GM12878 (cell line): ENCODE measurements at regions not wholly inside any gene's neighbourhood (a gene's known extent, or its start where the extent isn't known, plus 50 kb on each side); places are given as distances from the start of the nearest gene placed in this dataset.

ENCODE experiments used
- ATAC-seq: fragments of 200-7000 bp; cut with Tn5 transposase; 3 replicates; pipeline ENCODE4 v1.9.1; 2020; ENCODE audit warnings: mild to moderate bottlenecking, moderate library complexity
- BruUV-seq: library from RNA; stranded (reverse); fragments of 400-500 nt; replicated peaks from 2 replicates; lab custom pipeline; 2021; lab: Mats Ljungman, UMichigan
- CTCF ChIA-PET: fragments of 300-600 bp; sonication (Branson Sonifier 250); formaldehyde crosslinking; extraction: SDS; loops from one replicate; lab custom pipeline; 2021; ENCODE audit warnings: inconsistent platforms; lab: Yijun Ruan, JAX
- POLR2A ChIA-PET: fragments of 350-600 bp; formaldehyde crosslinking; extraction: SDS; loops from one replicate; lab custom pipeline; 2021; ENCODE audit warnings: inconsistent platforms; lab: Charles Lee
- RAD21 ChIA-PET: fragments of 300-600 bp; sonication (Branson Sonifier 250); formaldehyde crosslinking; loops from one replicate; lab custom pipeline; 2023; ENCODE audit warnings: antibody characterized with exemption; ENCODE audit not compliant: unreplicated experiment; lab: Charles Lee
- SMC1A ChIA-PET: fragments of 300-600 bp; sonication (Branson Sonifier 250); formaldehyde crosslinking; loops from one replicate; lab custom pipeline; 2023; ENCODE audit not compliant: unreplicated experiment, uncharacterized antibody; lab: Charles Lee
- DNase-seq: peaks from one replicate; pipeline ENCODE4 v3.0.0-alpha.2; 2011; ENCODE audit warnings: low read depth, low spot score
- FAIRE-seq: peaks from 3 replicates; lab custom pipeline; 2011; peaks lifted over from hg19 to GRCh38; lab: Jason Lieb, UNC
- H2AFZ ChIP-seq: 2 replicates; pipeline ENCODE4 v1.6.0; 2011; ENCODE audit warnings: low read depth, low read length, control low read depth; ENCODE audit not compliant: control insufficient read depth
- H3K27ac ChIP-seq: 2 replicates; pipeline ENCODE4 v1.5.1; 2011; ENCODE audit warnings: control low read depth; ENCODE audit not compliant: control insufficient read depth, insufficient read depth
- H3K27me3 ChIP-seq, 2 experiments: replicated peaks in 1 of 2; 2 replicates each; pipeline versions ENCODE4 v1.6.0 to v1.6.1; 2011; ENCODE audit warnings: low read length in 1 of 2; ENCODE audit not compliant: control insufficient read depth in 2 of 2, insufficient read depth in 2 of 2
- H3K36me3 ChIP-seq, 2 experiments: 2 replicates each; pipeline ENCODE4 v1.5.1; 2011; ENCODE audit warnings: low read length in 1 of 2; ENCODE audit not compliant: control insufficient read depth in 2 of 2, insufficient read depth in 2 of 2
- H3K4me1 ChIP-seq: 2 replicates; pipeline ENCODE4 v1.6.1; 2011; ENCODE audit warnings: mild to moderate bottlenecking, low read length, moderate library complexity, mixed read lengths; ENCODE audit not compliant: control insufficient read depth, insufficient read depth
- H3K4me2 ChIP-seq: 2 replicates; pipeline ENCODE4 v1.6.0; 2011; ENCODE audit warnings: control low read depth; ENCODE audit not compliant: control insufficient read depth, insufficient read depth
- H3K4me3 ChIP-seq: fragments of 200-600 bp; sonication (generic); 2 replicates; pipeline ENCODE4 v1.5.1; 2016
- H3K79me2 ChIP-seq: 2 replicates; pipeline ENCODE4 v1.6.0; 2011; ENCODE audit warnings: low read length; ENCODE audit not compliant: control insufficient read depth, insufficient read depth
- H3K9ac ChIP-seq: 2 replicates; pipeline ENCODE4 v1.8.0; 2011; ENCODE audit warnings: low read length, control low read depth, mixed read lengths; ENCODE audit not compliant: control insufficient read depth, insufficient read depth
- H3K9me3 ChIP-seq: replicated peaks from 3 replicates; pipeline ENCODE4 v1.5.1; 2011; ENCODE audit warnings: mild to moderate bottlenecking, low read length; ENCODE audit not compliant: control insufficient read depth, insufficient read depth
- H4K20me1 ChIP-seq: 2 replicates; pipeline ENCODE4 v1.6.0; 2011; ENCODE audit not compliant: control insufficient read depth, insufficient read depth
- BHLHE40 ChIP-seq, 2 experiments: fragments of 450-650 bp in 1 of 2; IDR thresholded peaks; 2 replicates each; pipeline ENCODE4 v1.6.1; 2011 to 2017; ENCODE audit warnings: low read depth in 2 of 2, borderline replicate concordance in 1 of 2, improper control_type of control experiment in 1 of 2, low read length in 1 of 2, mild to moderate bottlenecking in 1 of 2
- BMI1 ChIP-seq: fragments of 450-650 bp; IDR thresholded peaks from 2 replicates; pipeline ENCODE4 v1.6.1; 2016; ENCODE audit warnings: mild to moderate bottlenecking, moderate library complexity, borderline replicate concordance
- PML ChIP-seq: IDR thresholded peaks from 2 replicates; pipeline ENCODE4 v1.6.1; 2012; ENCODE audit warnings: low read length, inconsistent platforms
- RCOR1 ChIP-seq: conservative IDR thresholded peaks from 2 replicates; pipeline ENCODE4 v1.6.1; 2012; ENCODE audit warnings: low read depth, low read length, improper control_type of control experiment
- REST ChIP-seq: IDR thresholded peaks from 2 replicates; pipeline ENCODE4 v1.6.1; 2012; ENCODE audit warnings: mild to moderate bottlenecking, low read depth, low read length
- SRF ChIP-seq, 2 experiments: IDR thresholded peaks; 2 replicates each; pipeline ENCODE4 v1.6.1; 2011; ENCODE audit warnings: low read depth in 2 of 2, low read length in 2 of 2, mild to moderate bottlenecking in 1 of 2, moderate library complexity in 1 of 2
- SUZ12 ChIP-seq: fragments of 200-600 bp; sonication (generic); IDR thresholded peaks from one replicate; pipeline ENCODE4 v1.6.1; 2018; ENCODE audit warnings: antibody characterized with exemption, mild to moderate bottlenecking; ENCODE audit not compliant: unreplicated experiment
- TCF12 ChIP-seq: IDR thresholded peaks from 2 replicates; pipeline ENCODE4 v1.6.1; 2011; ENCODE audit warnings: low read depth, mild to moderate bottlenecking, low read length
- TCF7 ChIP-seq: IDR thresholded peaks from 2 replicates; pipeline ENCODE4 v1.6.1; 2014; ENCODE audit warnings: antibody characterized with exemption, borderline replicate concordance
- YBX1 ChIP-seq: fragments of 450-650 bp; IDR thresholded peaks from 2 replicates; pipeline ENCODE4 v1.6.1; 2016; ENCODE audit warnings: antibody characterized with exemption
- ZBTB11 ChIP-seq: fragments of 450-650 bp; formaldehyde crosslinking; IDR thresholded peaks from 2 replicates; pipeline ENCODE4 v1.5.0; 2022; ENCODE audit warnings: mild to moderate bottlenecking, missing genetic modification characterization
- ZSCAN29 ChIP-seq: fragments of 450-650 bp; IDR thresholded peaks from 2 replicates; pipeline ENCODE4 v1.6.1; 2017; ENCODE audit warnings: mild to moderate bottlenecking, moderate library complexity
- WGBS: methylation state at CpG from one replicate; pipeline ENCODE4 v1.1.6; 2016; ENCODE audit warnings: low lambda C conversion rate; ENCODE audit not compliant: insufficient replicate concordance, insufficient coverage; ENCODE audit errors: missing lambda C conversion rate; 5-methylcytosine and 5-hydroxymethylcytosine counted together
- in situ Hi-C: fragments of 300-500 bp; cut with MboI; formaldehyde crosslinking; loops from 9 replicates; pipeline ENCODE4 v1.14.3; 2018; ENCODE audit warnings: mixed read lengths
- intact Hi-C: fragments of 100-400 bp; cut with micrococcal nuclease; formaldehyde crosslinking; loops from one replicate; pipeline ENCODE4 v1.14.2; 2022; ENCODE audit not compliant: unreplicated experiment

GRCh38 chr21:17727361-17727760 is 91.8 kb downstream of the C21orf91 start:
- BruUV-seq, result no TSS peak
- DNase-seq, result no peak
- no peak for TF ChIP-seq ZBTB11 (CRISPR knock-in tag)
- TF ChIP-seq TCF12, result no peak
- TF ChIP-seq REST, result no peak
- no peak for TF ChIP-seq RCOR1
- no peak for TF ChIP-seq BHLHE40 (IDR thresholded peaks at IDR 0.05; ENCODE audit: borderline replicate concordance in 1 of 2, low read depth in 2 of 2, low read length in 1 of 2)
- no peak for TF ChIP-seq SUZ12
- TF ChIP-seq YBX1, result no peak
- TF ChIP-seq ZSCAN29, result no peak
- no peak for TF ChIP-seq BMI1
- TF ChIP-seq TCF7, result no peak
- no peak for TF ChIP-seq PML
- no peak for TF ChIP-seq SRF (IDR thresholded peaks at IDR 0.05; ENCODE audit: low read depth in 2 of 2, low read length in 2 of 2)
- TF ChIP-seq, all 136 proteins: peak for 0
- no peak overlapping the region for H3K4me3 ChIP-seq
- ChIA-PET POLR2A (no interaction called here), CTCF (interaction anchor here (0.8 to 1.5 kb wide), 2 partner anchors 174 to 449 kb away, joined by 3 to 5 read pairs; no protein-coding TSS in a partner anchor), RAD21 (no interaction called here), SMC1A (no interaction called here)
- H3K27me3 ChIP-seq, result no peaks in the 10 kb centered on the region
- no peaks in the 10 kb centered on the region for H3K36me3 ChIP-seq
- intact Hi-C loops (no loop called here), in situ Hi-C loops (no loop called here)
- FAIRE-seq, result no peak
- no peaks in the 10 kb centered on the region for H4K20me1 ChIP-seq
- no peaks in the 10 kb centered on the region for H3K79me2 ChIP-seq
- H2AFZ ChIP-seq, result no peak overlapping the region
- no peak for ATAC-seq
- H3K4me1 ChIP-seq, result no peaks in the 10 kb centered on the region
- H3K4me2 ChIP-seq, result no peak overlapping the region
- H3K27ac ChIP-seq, result no peak overlapping the region
- no peak overlapping the region for H3K9ac ChIP-seq
- H3K9me3 ChIP-seq, result no peaks in the 10 kb centered on the region
- WGBS, result 56% methylated on average over 6 of the region's 6 CpGs
